GM12878 (cell line): ENCODE measurements at regions not wholly inside any gene's neighbourhood (a gene's known extent, or its start where the extent isn't known, plus 50 kb on each side); places are given as distances from the start of the nearest gene placed in this dataset.

Source experiments
- ATAC-seq: fragments of 200-7000 bp; cut with Tn5 transposase; 3 replicates; pipeline ENCODE4 v1.9.1; 2020; ENCODE audit warnings: mild to moderate bottlenecking, moderate library complexity
- BruUV-seq: library from RNA; stranded (reverse); fragments of 400-500 nt; replicated peaks from 2 replicates; lab custom pipeline; 2021; lab: Mats Ljungman, UMichigan
- CTCF ChIA-PET: fragments of 300-600 bp; sonication (Branson Sonifier 250); formaldehyde crosslinking; extraction: SDS; loops from one replicate; lab custom pipeline; 2021; ENCODE audit warnings: inconsistent platforms; lab: Yijun Ruan, JAX
- POLR2A ChIA-PET: fragments of 350-600 bp; formaldehyde crosslinking; extraction: SDS; loops from one replicate; lab custom pipeline; 2021; ENCODE audit warnings: inconsistent platforms; lab: Charles Lee
- RAD21 ChIA-PET: fragments of 300-600 bp; sonication (Branson Sonifier 250); formaldehyde crosslinking; loops from one replicate; lab custom pipeline; 2023; ENCODE audit warnings: antibody characterized with exemption; ENCODE audit not compliant: unreplicated experiment; lab: Charles Lee
- SMC1A ChIA-PET: fragments of 300-600 bp; sonication (Branson Sonifier 250); formaldehyde crosslinking; loops from one replicate; lab custom pipeline; 2023; ENCODE audit not compliant: unreplicated experiment, uncharacterized antibody; lab: Charles Lee
- DNase-seq: peaks from one replicate; pipeline ENCODE4 v3.0.0-alpha.2; 2011; ENCODE audit warnings: low read depth, low spot score
- FAIRE-seq: peaks from 3 replicates; lab custom pipeline; 2011; peaks lifted over from hg19 to GRCh38; lab: Jason Lieb, UNC
- H2AFZ ChIP-seq: 2 replicates; pipeline ENCODE4 v1.6.0; 2011; ENCODE audit warnings: low read depth, low read length, control low read depth; ENCODE audit not compliant: control insufficient read depth
- H3K27ac ChIP-seq: 2 replicates; pipeline ENCODE4 v1.5.1; 2011; ENCODE audit warnings: control low read depth; ENCODE audit not compliant: control insufficient read depth, insufficient read depth
- H3K27me3 ChIP-seq, 2 experiments: replicated peaks in 1 of 2; 2 replicates each; pipeline versions ENCODE4 v1.6.0 to v1.6.1; 2011; ENCODE audit warnings: low read length in 1 of 2; ENCODE audit not compliant: control insufficient read depth in 2 of 2, insufficient read depth in 2 of 2
- H3K36me3 ChIP-seq, 2 experiments: 2 replicates each; pipeline ENCODE4 v1.5.1; 2011; ENCODE audit warnings: low read length in 1 of 2; ENCODE audit not compliant: control insufficient read depth in 2 of 2, insufficient read depth in 2 of 2
- H3K4me1 ChIP-seq: 2 replicates; pipeline ENCODE4 v1.6.1; 2011; ENCODE audit warnings: mild to moderate bottlenecking, low read length, moderate library complexity, mixed read lengths; ENCODE audit not compliant: control insufficient read depth, insufficient read depth
- H3K4me2 ChIP-seq: 2 replicates; pipeline ENCODE4 v1.6.0; 2011; ENCODE audit warnings: control low read depth; ENCODE audit not compliant: control insufficient read depth, insufficient read depth
- H3K4me3 ChIP-seq: fragments of 200-600 bp; sonication (generic); 2 replicates; pipeline ENCODE4 v1.5.1; 2016
- H3K79me2 ChIP-seq: 2 replicates; pipeline ENCODE4 v1.6.0; 2011; ENCODE audit warnings: low read length; ENCODE audit not compliant: control insufficient read depth, insufficient read depth
- H3K9ac ChIP-seq: 2 replicates; pipeline ENCODE4 v1.8.0; 2011; ENCODE audit warnings: low read length, control low read depth, mixed read lengths; ENCODE audit not compliant: control insufficient read depth, insufficient read depth
- H3K9me3 ChIP-seq: replicated peaks from 3 replicates; pipeline ENCODE4 v1.5.1; 2011; ENCODE audit warnings: mild to moderate bottlenecking, low read length; ENCODE audit not compliant: control insufficient read depth, insufficient read depth
- H4K20me1 ChIP-seq: 2 replicates; pipeline ENCODE4 v1.6.0; 2011; ENCODE audit not compliant: control insufficient read depth, insufficient read depth
- ATF2 ChIP-seq: IDR thresholded peaks from 2 replicates; pipeline ENCODE4 v1.6.1; 2012; ENCODE audit warnings: low read length, inconsistent platforms
- ATF7 ChIP-seq: fragments of 450-650 bp; IDR thresholded peaks from 2 replicates; pipeline ENCODE4 v1.6.1; 2016; ENCODE audit warnings: low read depth, mild to moderate bottlenecking
- BRCA1 ChIP-seq: IDR thresholded peaks from 2 replicates; pipeline ENCODE4 v1.6.1; 2011; ENCODE audit warnings: low read depth, low read length, improper control_type of control experiment
- DPF2 ChIP-seq: fragments of 450-650 bp; IDR thresholded peaks from 2 replicates; pipeline ENCODE4 v1.6.1; 2017; ENCODE audit warnings: mild to moderate bottlenecking
- FOS ChIP-seq: IDR thresholded peaks from 3 replicates; pipeline ENCODE4 v1.6.1; 2011; ENCODE audit warnings: borderline replicate concordance; ENCODE audit not compliant: insufficient read length; ENCODE audit errors: extremely low read depth
- HDAC6 ChIP-seq: fragments of 200-600 bp; sonication (generic); IDR thresholded peaks from one replicate; pipeline ENCODE4 v1.8.0; 2017; ENCODE audit warnings: antibody characterized with exemption; ENCODE audit not compliant: unreplicated experiment
- MYB ChIP-seq: fragments of 150-350 bp; IDR thresholded peaks from 2 replicates; pipeline ENCODE4 v1.6.1; 2014; ENCODE audit warnings: mild to moderate bottlenecking, low read depth, low read length, borderline replicate concordance
- POLR2A ChIP-seq: IDR thresholded peaks from 2 replicates; pipeline ENCODE4 v1.6.1; 2011; ENCODE audit warnings: low read depth, mild to moderate bottlenecking, low read length
- RELB ChIP-seq: fragments of 450-650 bp; IDR thresholded peaks from 2 replicates; pipeline ENCODE4 v1.6.1; 2017; ENCODE audit warnings: low read depth, mild to moderate bottlenecking, moderate library complexity
- SIN3A ChIP-seq: IDR thresholded peaks from 2 replicates; pipeline ENCODE4 v1.6.1; 2012; ENCODE audit warnings: low read depth, low read length, improper control_type of control experiment
- SMAD1 ChIP-seq: fragments of 450-650 bp; IDR thresholded peaks from 2 replicates; pipeline ENCODE4 v1.6.1; 2018; ENCODE audit warnings: mild to moderate bottlenecking, low read depth; ENCODE audit not compliant: partially characterized antibody
- SREBF1 ChIP-seq: IDR thresholded peaks from 2 replicates; pipeline ENCODE4 v1.6.1; 2012; ENCODE audit warnings: mild to moderate bottlenecking, low read length
- TAF1 ChIP-seq: IDR thresholded peaks from 2 replicates; pipeline ENCODE4 v1.6.1; 2011; ENCODE audit warnings: mild to moderate bottlenecking, low read depth, low read length, borderline replicate concordance
- WRNIP1 ChIP-seq: IDR thresholded peaks from 2 replicates; pipeline ENCODE4 v1.6.1; 2011; ENCODE audit warnings: low read depth, low read length, improper control_type of control experiment, borderline replicate concordance
- ZBTB40 ChIP-seq: fragments of 450-650 bp; IDR thresholded peaks from 2 replicates; pipeline ENCODE4 v1.6.1; 2016; ENCODE audit warnings: mild to moderate bottlenecking, moderate library complexity, borderline replicate concordance
- ZNF274 ChIP-seq: IDR thresholded peaks from one replicate; pipeline ENCODE4 v1.8.0; 2011; ENCODE audit not compliant: insufficient read length, insufficient read depth
- WGBS: methylation state at CpG from one replicate; pipeline ENCODE4 v1.1.6; 2016; ENCODE audit warnings: low lambda C conversion rate; ENCODE audit not compliant: insufficient replicate concordance, insufficient coverage; ENCODE audit errors: missing lambda C conversion rate; 5-methylcytosine and 5-hydroxymethylcytosine counted together
- in situ Hi-C: fragments of 300-500 bp; cut with MboI; formaldehyde crosslinking; loops from 9 replicates; pipeline ENCODE4 v1.14.3; 2018; ENCODE audit warnings: mixed read lengths
- intact Hi-C: fragments of 100-400 bp; cut with micrococcal nuclease; formaldehyde crosslinking; loops from one replicate; pipeline ENCODE4 v1.14.2; 2022; ENCODE audit not compliant: unreplicated experiment

GRCh38 chr13:103142151-103142550 is 75.9 kb upstream of the SLC10A2 start:
- DNase-seq (no peak), ATAC-seq (no peak), FAIRE-seq (no peak)
- intact Hi-C loops (no loop called here), in situ Hi-C loops (loop anchor here (5.0 to 25.0 kb wide), 2 partner anchors 225 to 555 kb away; partner anchors contain the start of gene TPP2)
- H3K4me3 ChIP-seq, result no peak overlapping the region
- no peaks in the 10 kb centered on the region for H3K4me1 ChIP-seq
- no peaks in the 10 kb centered on the region for H3K36me3 ChIP-seq
- 50% methylated on average over 2 of the region's 2 CpGs for WGBS
- no peak for TF ChIP-seq ATF2
- TF ChIP-seq MYB, result no peak
- no peak for TF ChIP-seq SMAD1
- no peak for TF ChIP-seq POLR2A
- no peak for TF ChIP-seq BRCA1
- TF ChIP-seq SIN3A, result no peak
- no peak for TF ChIP-seq FOS
- no peak for TF ChIP-seq HDAC6
- TF ChIP-seq TAF1, result no peak
- no peak for TF ChIP-seq ATF7
- no peak for TF ChIP-seq WRNIP1
- TF ChIP-seq ZNF274, result no peak
- TF ChIP-seq ZBTB40, result no peak
- no peak for TF ChIP-seq RELB
- no peak for TF ChIP-seq SREBF1
- no peak for TF ChIP-seq DPF2
- H3K79me2 ChIP-seq, result no peaks in the 10 kb centered on the region
- ChIA-PET SMC1A (interaction anchor here (0.7 to 1.7 kb wide), 2 partner anchors 8 to 13 kb away, joined by 3 to 4 read pairs; no protein-coding TSS in a partner anchor), CTCF (interaction anchor here (0.7 to 1.0 kb wide), 3 partner anchors 31 to 226 kb away, joined by 3 to 4 read pairs (median 3); no protein-coding TSS in a partner anchor), POLR2A (interaction anchor here (0.5 kb wide), 1 partner anchor 11 kb away, joined by 3 read pairs; no protein-coding TSS in a partner anchor), RAD21 (interaction anchor here (1.1 to 1.4 kb wide), 2 partner anchors 10 to 228 kb away, joined by 3 read pairs; no protein-coding TSS in a partner anchor)
- no peak overlapping the region for H3K27ac ChIP-seq
- no peaks in the 10 kb centered on the region for H3K27me3 ChIP-seq
- no peak overlapping the region for H2AFZ ChIP-seq
- H3K9ac ChIP-seq, result no peak overlapping the region
- H3K9me3 ChIP-seq, result peaks cover 2% of the 10 kb centered on the region; the same call in 2 of the 3 replicates
- no TSS peak for BruUV-seq
- no peak overlapping the region for H3K4me2 ChIP-seq
- H4K20me1 ChIP-seq, result no peaks in the 10 kb centered on the region
